ENCODE measurements at regions not wholly inside any gene's neighbourhood (a gene's known extent, or its start where the extent isn't known, plus 50 kb on each side); places are given as distances from the start of the nearest gene placed in this dataset.

- Histone ChIP-seq H3K36me3 (ENCODE audit: control insufficient read depth, insufficient read depth, low read length) (no peaks in the 10 kb centered on the region), H3K9me3 (ENCODE audit: control insufficient read depth, insufficient read depth, low read depth, low read length) (no peaks in the 10 kb centered on the region), H3K4me3 (ENCODE audit: low read depth in 2 of 2, low read length in 2 of 2) (no peak overlapping the region), H3K27me3 (ENCODE audit: control insufficient read depth, insufficient read depth, low read length) (no peaks in the 10 kb centered on the region), H3K4me1 (ENCODE audit: control insufficient read depth, insufficient read depth, low read length) (no peaks in the 10 kb centered on the region), H3K27ac (ENCODE audit: low read length) (no peak overlapping the region)
- no TSS peak for BruUV-seq (replicated peaks)
- CTCF ChIA-PET = no interaction called here
- no peak for ATAC-seq
- in situ Hi-C loops (cut with HindIII; ENCODE audit: low pct_unique_long_range_greater_than_20kb, low sequenced_read_pairs) (no loop called here), intact Hi-C loops (cut with micrococcal nuclease; ENCODE audit: unreplicated experiment) (no loop called here)
- POLR2A ChIA-PET = no interaction called here
- TF ChIP-seq TCF7L2 (IDR thresholded peaks at IDR 0.05; ENCODE audit: low read depth, low read length) (no peak), POLR2AphosphoS5 (IDR thresholded peaks at IDR 0.05; ENCODE audit: low read depth, low read length) (no peak), CTCF (IDR thresholded peaks at IDR 0.05) (no peak), SIN3A (IDR thresholded peaks at IDR 0.05; ENCODE audit: borderline replicate concordance, insufficient read depth, low read depth, low read length) (no peak), REST (IDR thresholded peaks at IDR 0.05; ENCODE audit: insufficient read depth in 1 of 2, low read depth in 2 of 2, low read length in 1 of 2) (no peak)
- DNase-seq (ENCODE audit: low read depth, low spot score) = no peak
These were observed 284.2 kb downstream of the MTERF1 start for GRCh38 chr7:91596287-91596686.

GRCh38 chr7:91598791-91599190 lies 281.7 kb downstream of the MTERF1 start:
- in situ Hi-C loops (cut with HindIII; ENCODE audit: low pct_unique_long_range_greater_than_20kb, low sequenced_read_pairs) = no loop called here
- POLR2A ChIA-PET = no interaction called here
- intact Hi-C loops (cut with micrococcal nuclease; ENCODE audit: unreplicated experiment) = no loop called here
- no peak overlapping the region for H3K27ac ChIP-seq (ENCODE audit: low read length)
- DNase-seq (ENCODE audit: low read depth, low spot score) = no peak
- TF ChIP-seq SIN3A (IDR thresholded peaks at IDR 0.05; ENCODE audit: borderline replicate concordance, insufficient read depth, low read depth, low read length) = no peak
- no peak for TF ChIP-seq REST (IDR thresholded peaks at IDR 0.05; ENCODE audit: insufficient read depth in 1 of 2, low read depth in 2 of 2, low read length in 1 of 2)
- TF ChIP-seq CTCF (IDR thresholded peaks at IDR 0.05) = no peak
- TF ChIP-seq POLR2AphosphoS5 (IDR thresholded peaks at IDR 0.05; ENCODE audit: low read depth, low read length) = no peak
- no peak for TF ChIP-seq TCF7L2 (IDR thresholded peaks at IDR 0.05; ENCODE audit: low read depth, low read length)
- H3K4me1 ChIP-seq (ENCODE audit: control insufficient read depth, insufficient read depth, low read length) = no peaks in the 10 kb centered on the region
- BruUV-seq (replicated peaks) = no TSS peak
- CTCF ChIA-PET = no interaction called here
- H3K36me3 ChIP-seq (ENCODE audit: control insufficient read depth, insufficient read depth, low read length) = no peaks in the 10 kb centered on the region
- no peaks in the 10 kb centered on the region for H3K9me3 ChIP-seq (ENCODE audit: control insufficient read depth, insufficient read depth, low read depth, low read length)
- ATAC-seq = no peak
- H3K4me3 ChIP-seq (ENCODE audit: low read depth in 2 of 2, low read length in 2 of 2) = no peak overlapping the region
- H3K27me3 ChIP-seq (ENCODE audit: control insufficient read depth, insufficient read depth, low read length) = no peaks in the 10 kb centered on the region

All from Panc1 (cell line).